MCF 10A (cell line): ENCODE measurements at regions not wholly inside any gene's neighbourhood (a gene's known extent, or its start where the extent isn't known, plus 50 kb on each side); places are given as distances from the start of the nearest gene placed in this dataset.
A peak's percentile ranks its signal among the peaks of the same experiment; 100 is the strongest.

Experiments
- BruUV-seq: library from RNA; stranded (reverse); fragments of 400-500 nt; replicated peaks from 2 replicates; lab custom pipeline; 2021; lab: Mats Ljungman, UMichigan
- CTCF ChIA-PET: fragments of 300-600 bp; sonication (Branson Sonifier 250); formaldehyde crosslinking; extraction: SDS; loops from one replicate; lab custom pipeline; 2021; ENCODE audit warnings: antibody characterized with exemption, inconsistent platforms; lab: Yijun Ruan, JAX
- POLR2A ChIA-PET: fragments of 300-600, 350-650 bp; sonication (Branson Sonifier 250); formaldehyde crosslinking; extraction: SDS; loops from one replicate; lab custom pipeline; 2020; ENCODE audit warnings: antibody characterized with exemption, inconsistent platforms; lab: Yijun Ruan, JAX
- DNase-seq: peaks from one replicate; pipeline ENCODE4 v3.0.0-alpha.2; 2018; ENCODE audit not compliant: unreplicated experiment
- H3K27ac Mint-ChIP-seq: one replicate; pipeline ENCODE4 v1.8.0; 2022; ENCODE audit warnings: mild to moderate bottlenecking, low read depth, mixed read lengths; ENCODE audit not compliant: unreplicated experiment
- H3K27me3 Mint-ChIP-seq: one replicate; pipeline ENCODE4 v1.8.0; 2022; ENCODE audit warnings: mixed read lengths; ENCODE audit not compliant: insufficient read depth, unreplicated experiment
- H3K36me3 Mint-ChIP-seq: one replicate; pipeline ENCODE4 v1.8.0; 2022; ENCODE audit warnings: mild to moderate bottlenecking, moderate library complexity, mixed read lengths; ENCODE audit not compliant: insufficient read depth, unreplicated experiment
- H3K4me1 Mint-ChIP-seq: one replicate; pipeline ENCODE4 v1.8.0; 2022; ENCODE audit warnings: mixed read lengths; ENCODE audit not compliant: insufficient read depth, unreplicated experiment
- H3K4me3 Mint-ChIP-seq: one replicate; pipeline ENCODE4 v1.8.0; 2022; ENCODE audit warnings: mild to moderate bottlenecking, moderate library complexity, mixed read lengths; ENCODE audit not compliant: unreplicated experiment
- H3K9me3 Mint-ChIP-seq: one replicate; pipeline ENCODE4 v1.8.0; 2022; ENCODE audit warnings: mixed read lengths; ENCODE audit not compliant: unreplicated experiment
- intact Hi-C: fragments of 100-400 bp; cut with micrococcal nuclease; formaldehyde crosslinking; loops from 2 replicates; pipeline ENCODE4 v1.14.1; 2022
- TF ChIP-seq, protein P1 (sequence below): fragments of 200-600 bp; IDR thresholded peaks from one replicate; pipeline ENCODE4 v1.8.0; 2022; ENCODE audit warnings: antibody characterized with exemption, mild to moderate bottlenecking; ENCODE audit not compliant: unreplicated experiment

DNA sequence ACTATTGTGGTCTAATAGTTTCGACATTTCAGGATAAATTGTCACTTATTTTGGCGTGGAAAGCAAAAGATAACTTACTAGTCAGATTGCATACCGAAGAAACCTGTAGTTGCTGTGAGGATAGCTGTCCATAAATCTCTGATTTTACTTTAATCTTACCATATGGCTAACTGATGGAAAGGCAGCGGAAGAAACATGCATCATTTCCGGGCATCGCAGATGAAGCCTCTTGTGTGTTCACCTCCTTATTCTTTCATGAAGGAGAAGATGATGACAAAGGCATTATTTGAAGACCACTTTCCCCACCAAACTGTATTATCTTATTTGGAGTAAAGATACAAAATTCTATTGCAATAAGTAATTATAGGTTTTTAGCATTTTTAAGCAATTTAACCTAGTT lies 763.6 kb upstream of the SLITRK6 start:
- no TSS peak for BruUV-seq
- Mint-ChIP-seq H3K27ac (peak overlapping the region; percentile 68), H3K36me3 (no peaks in the 10 kb centered on the region), H3K9me3 (no peaks in the 10 kb centered on the region), H3K4me1 (peaks cover 12% of the 10 kb centered on the region), H3K4me3 (no peak overlapping the region), H3K27me3 (no peaks in the 10 kb centered on the region)
- intact Hi-C loops: no loop called here
- ChIA-PET CTCF (interaction anchor here (0.8 kb wide), 1 partner anchor 1582 kb away, joined by 5 read pairs; no protein-coding TSS in a partner anchor), POLR2A (interaction anchor here (0.7 kb wide), 1 partner anchor 536 kb away, joined by 4 read pairs; no protein-coding TSS in a partner anchor)
- TF ChIP-seq, protein P1, sequence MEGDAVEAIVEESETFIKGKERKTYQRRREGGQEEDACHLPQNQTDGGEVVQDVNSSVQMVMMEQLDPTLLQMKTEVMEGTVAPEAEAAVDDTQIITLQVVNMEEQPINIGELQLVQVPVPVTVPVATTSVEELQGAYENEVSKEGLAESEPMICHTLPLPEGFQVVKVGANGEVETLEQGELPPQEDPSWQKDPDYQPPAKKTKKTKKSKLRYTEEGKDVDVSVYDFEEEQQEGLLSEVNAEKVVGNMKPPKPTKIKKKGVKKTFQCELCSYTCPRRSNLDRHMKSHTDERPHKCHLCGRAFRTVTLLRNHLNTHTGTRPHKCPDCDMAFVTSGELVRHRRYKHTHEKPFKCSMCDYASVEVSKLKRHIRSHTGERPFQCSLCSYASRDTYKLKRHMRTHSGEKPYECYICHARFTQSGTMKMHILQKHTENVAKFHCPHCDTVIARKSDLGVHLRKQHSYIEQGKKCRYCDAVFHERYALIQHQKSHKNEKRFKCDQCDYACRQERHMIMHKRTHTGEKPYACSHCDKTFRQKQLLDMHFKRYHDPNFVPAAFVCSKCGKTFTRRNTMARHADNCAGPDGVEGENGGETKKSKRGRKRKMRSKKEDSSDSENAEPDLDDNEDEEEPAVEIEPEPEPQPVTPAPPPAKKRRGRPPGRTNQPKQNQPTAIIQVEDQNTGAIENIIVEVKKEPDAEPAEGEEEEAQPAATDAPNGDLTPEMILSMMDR: no peak
- no peak for DNase-seq

- intact Hi-C loops: no loop called here
- TF ChIP-seq, protein P1: no peak
- BruUV-seq: no TSS peak
- H3K4me3 Mint-ChIP-seq: no peak overlapping the region
- H3K9me3 Mint-ChIP-seq: no peaks in the 10 kb centered on the region
- peak overlapping the region; percentile 68 for H3K27ac Mint-ChIP-seq
- H3K36me3 Mint-ChIP-seq: no peaks in the 10 kb centered on the region
- POLR2A ChIA-PET: interaction anchor here (0.7 kb wide), 1 partner anchor 535 kb away, joined by 4 read pairs; no protein-coding TSS in a partner anchor
- H3K27me3 Mint-ChIP-seq: no peaks in the 10 kb centered on the region
- peak; percentile 65 for DNase-seq
- peaks cover 12% of the 10 kb centered on the region for H3K4me1 Mint-ChIP-seq
- CTCF ChIA-PET: interaction anchor here (0.8 kb wide), 1 partner anchor 1582 kb away, joined by 5 read pairs; no protein-coding TSS in a partner anchor
Observed at GRCh38 chr13:86563308-86563707, 764.1 kb upstream of the SLITRK6 start.

GRCh38 chr13:86567119-86567518 lies 767.9 kb upstream of the SLITRK6 start:
- ChIA-PET POLR2A (interaction anchor here (0.6 to 0.7 kb wide), 2 partner anchors 208 to 1862 kb away, joined by 3 to 5 read pairs; no protein-coding TSS in a partner anchor), CTCF (interaction anchor here (0.6 to 0.7 kb wide), 2 partner anchors 302 to 594 kb away, joined by 3 read pairs; no protein-coding TSS in a partner anchor)
- DNase-seq: no peak
- H3K27me3 Mint-ChIP-seq: no peaks in the 10 kb centered on the region
- H3K9me3 Mint-ChIP-seq: no peaks in the 10 kb centered on the region
- intact Hi-C loops: no loop called here
- H3K36me3 Mint-ChIP-seq: no peaks in the 10 kb centered on the region
- H3K27ac Mint-ChIP-seq: no peak overlapping the region
- H3K4me3 Mint-ChIP-seq: no peak overlapping the region
- peaks cover 15% of the 10 kb centered on the region for H3K4me1 Mint-ChIP-seq
- no TSS peak for BruUV-seq
- TF ChIP-seq, protein P1: no peak

- BruUV-seq: no TSS peak
- intact Hi-C loops: no loop called here
- Mint-ChIP-seq H3K27ac (no peak overlapping the region), H3K27me3 (no peaks in the 10 kb centered on the region), H3K36me3 (no peaks in the 10 kb centered on the region), H3K4me3 (no peak overlapping the region), H3K4me1 (peaks cover 8% of the 10 kb centered on the region), H3K9me3 (no peaks in the 10 kb centered on the region)
- no peak for DNase-seq
- CTCF ChIA-PET: no interaction called here
- POLR2A ChIA-PET: no interaction called here
- TF ChIP-seq, protein P1: no peak
Observed at GRCh38 chr13:86569119-86569518, 769.9 kb upstream of the SLITRK6 start.
